H9 (cell line): ENCODE measurements at regions not wholly inside any gene's neighbourhood (a gene's known extent, or its start where the extent isn't known, plus 50 kb on each side); places are given as distances from the start of the nearest gene placed in this dataset.

Experiments used
- DNase-seq: peaks from one replicate; pipeline ENCODE4 v3.0.0-alpha.2; 2017
- H2AFZ ChIP-seq: one replicate; pipeline ENCODE4 v1.6.1; 2013; ENCODE audit warnings: mild to moderate bottlenecking, low read length, control low read depth, moderate library complexity
- H2AK5ac ChIP-seq: 2 replicates; pipeline ENCODE4 v1.6.1; 2013; ENCODE audit warnings: low read length, control low read depth, mixed read lengths; ENCODE audit not compliant: insufficient read length
- H2BK120ac ChIP-seq: one replicate; pipeline ENCODE4 v1.6.1; 2013; ENCODE audit warnings: low read depth, mild to moderate bottlenecking, low read length, control low read depth, inconsistent platforms; ENCODE audit not compliant: poor library complexity, severe bottlenecking
- H2BK12ac ChIP-seq: 2 replicates; pipeline ENCODE4 v1.6.1; 2013; ENCODE audit warnings: low read length, control low read depth, mixed read lengths, low read depth; ENCODE audit not compliant: insufficient read length
- H2BK15ac ChIP-seq: 2 replicates; pipeline ENCODE4 v1.6.1; 2013; ENCODE audit warnings: low read depth, low read length, control low read depth
- H2BK20ac ChIP-seq: one replicate; pipeline ENCODE4 v1.6.1; 2013; ENCODE audit warnings: low read depth, mild to moderate bottlenecking, low read length, control low read depth, inconsistent platforms; ENCODE audit not compliant: poor library complexity, severe bottlenecking
- H2BK5ac ChIP-seq: 2 replicates; pipeline ENCODE4 v1.6.1; 2013; ENCODE audit warnings: low read length, control low read depth, mixed read lengths; ENCODE audit not compliant: insufficient read length
- H3K14ac ChIP-seq: 2 replicates; pipeline ENCODE4 v1.6.1; 2013; ENCODE audit warnings: low read length, control low read depth; ENCODE audit not compliant: insufficient read depth
- H3K18ac ChIP-seq: 2 replicates; pipeline ENCODE4 v1.6.1; 2013; ENCODE audit warnings: low read depth, mild to moderate bottlenecking, mixed read lengths, low read length, control low read depth; ENCODE audit not compliant: insufficient read length
- H3K23ac ChIP-seq: 2 replicates; pipeline ENCODE4 v1.6.1; 2013; ENCODE audit warnings: low read length, control low read depth, mixed read lengths, low read depth; ENCODE audit not compliant: insufficient read length
- H3K23me2 ChIP-seq: 2 replicates; pipeline ENCODE4 v1.6.1; 2013; ENCODE audit warnings: low read depth, mild to moderate bottlenecking, mixed read lengths, low read length, control low read depth; ENCODE audit not compliant: insufficient read length, poor library complexity, severe bottlenecking
- H3K27ac ChIP-seq: 2 replicates; pipeline ENCODE4 v1.5.1; 2013; ENCODE audit warnings: low read length, control low read depth, mixed read lengths, low read depth; ENCODE audit not compliant: insufficient read length
- H3K27me3 ChIP-seq: 2 replicates; pipeline ENCODE4 v1.6.1; 2013; ENCODE audit warnings: low read length, control low read depth, inconsistent platforms; ENCODE audit not compliant: insufficient read depth
- H3K4ac ChIP-seq: 2 replicates; pipeline ENCODE4 v1.6.1; 2013; ENCODE audit warnings: low read depth, mild to moderate bottlenecking, control low read depth, inconsistent platforms, low read length, moderate library complexity
- H3K4me1 ChIP-seq: 2 replicates; pipeline ENCODE4 v1.6.1; 2013; ENCODE audit warnings: low read length, control low read depth, inconsistent platforms; ENCODE audit not compliant: insufficient read depth
- H3K4me2 ChIP-seq: 2 replicates; pipeline ENCODE4 v1.6.1; 2013; ENCODE audit warnings: low read length, control low read depth, mixed read lengths; ENCODE audit not compliant: insufficient read length, insufficient read depth
- H3K56ac ChIP-seq: 2 replicates; pipeline ENCODE4 v1.6.1; 2013; ENCODE audit warnings: low read depth, mild to moderate bottlenecking, mixed read lengths, low read length, control low read depth; ENCODE audit not compliant: insufficient read length
- H3K79me1 ChIP-seq: 2 replicates; pipeline ENCODE4 v1.6.1; 2013; ENCODE audit warnings: low read depth, mild to moderate bottlenecking, moderate library complexity, low read length, control low read depth, inconsistent platforms; ENCODE audit not compliant: insufficient read depth, poor library complexity, severe bottlenecking
- H3K79me2 ChIP-seq: 2 replicates; pipeline ENCODE4 v1.6.1; 2013; ENCODE audit warnings: low read length, control low read depth, inconsistent platforms; ENCODE audit not compliant: insufficient read depth
- H3K9ac ChIP-seq: 2 replicates; pipeline ENCODE4 v1.6.1; 2013; ENCODE audit warnings: low read length, control low read depth, mixed read lengths; ENCODE audit not compliant: insufficient read length; ENCODE audit errors: extremely low read depth
- H3K9me3 ChIP-seq: one replicate; pipeline ENCODE4 v1.6.1; 2013; ENCODE audit warnings: low read depth, low read length, inconsistent platforms; ENCODE audit not compliant: control insufficient read depth
- H3T11ph ChIP-seq: one replicate; pipeline ENCODE4 v1.6.1; 2013; ENCODE audit warnings: mild to moderate bottlenecking, low read length, control low read depth, inconsistent platforms
- H4K20me1 ChIP-seq: one replicate; pipeline ENCODE4 v1.6.1; 2013; ENCODE audit not compliant: control insufficient read depth, insufficient read length, insufficient read depth
- H4K5ac ChIP-seq: 2 replicates; pipeline ENCODE4 v1.6.1; 2013; ENCODE audit warnings: low read depth, mild to moderate bottlenecking, mixed read lengths, low read length, control low read depth; ENCODE audit not compliant: insufficient read length
- H4K8ac ChIP-seq: replicated peaks from 2 replicates; pipeline ENCODE4 v1.6.1; 2013; ENCODE audit warnings: low read length, control low read depth, mixed read lengths, low read depth; ENCODE audit not compliant: insufficient read length
- H4K91ac ChIP-seq: 2 replicates; pipeline ENCODE4 v1.6.1; 2013; ENCODE audit warnings: low read depth, mild to moderate bottlenecking, moderate library complexity, mixed read lengths, low read length, control low read depth; ENCODE audit not compliant: insufficient read length
- H3K27ac Mint-ChIP-seq, 3 experiments: 2 replicates in 2 of 3; 3 replicates in 1 of 3; pipeline ENCODE4 v1.8.0; 2020 to 2021; ENCODE audit warnings: mixed read lengths in 3 of 3, mild to moderate bottlenecking in 1 of 3, moderate library complexity in 1 of 3
- H3K27me3 Mint-ChIP-seq: 2 replicates; pipeline ENCODE4 v1.8.0; 2021; ENCODE audit warnings: low read depth, mild to moderate bottlenecking, moderate library complexity, mixed read lengths
- H3K36me3 Mint-ChIP-seq, 3 experiments: 2 replicates in 2 of 3; 3 replicates in 1 of 3; pipeline ENCODE4 v1.8.0; 2020 to 2021; ENCODE audit warnings: low read depth in 3 of 3, mixed read lengths in 3 of 3; ENCODE audit not compliant: insufficient read depth in 1 of 3
- H3K4me1 Mint-ChIP-seq, 2 experiments: 2 replicates each; pipeline ENCODE4 v1.8.0; 2020; ENCODE audit warnings: mixed read lengths in 2 of 2
- H3K4me3 Mint-ChIP-seq, 2 experiments: 2 replicates in 1 of 2; 3 replicates in 1 of 2; pipeline ENCODE4 v1.8.0; 2020 to 2021; ENCODE audit warnings: mild to moderate bottlenecking in 2 of 2, mixed read lengths in 2 of 2, moderate library complexity in 1 of 2
- H3K9me3 Mint-ChIP-seq, 2 experiments: 2 replicates in 1 of 2; 3 replicates in 1 of 2; pipeline ENCODE4 v1.8.0; 2020; ENCODE audit warnings: mild to moderate bottlenecking in 2 of 2, mixed read lengths in 2 of 2, moderate library complexity in 1 of 2
- CTCF ChIP-seq: fragments of 200-600 bp; sonication (generic); conservative IDR thresholded peaks from 3 replicates; pipeline ENCODE4 v1.8.0; 2021; ENCODE audit warnings: antibody characterized with exemption, mild to moderate bottlenecking

- H3K9me3 Mint-ChIP-seq: peaks cover 4 to 5% of the 10 kb centered on the region in 2 experiments; a peak in 2 of 5 replicates
- H3K9me3 ChIP-seq: peaks cover 5% of the 10 kb centered on the region
- H2BK20ac ChIP-seq: no peak overlapping the region
- no peak overlapping the region for H3K23ac ChIP-seq
- 0 out of 7 replicates have a peak, but pooled peaks cover 0 to 5% (median 0%) of the 10 kb centered on the region in 3 experiments for H3K36me3 Mint-ChIP-seq
- no peak for DNase-seq
- no peak overlapping the region for H3K4me3 Mint-ChIP-seq
- H3T11ph ChIP-seq: no peak overlapping the region
- no peaks in the 10 kb centered on the region; the same call in 1 of the 2 replicates for H3K27me3 Mint-ChIP-seq
- TF ChIP-seq CTCF: no peak
- no peak overlapping the region for H2AK5ac ChIP-seq
- H4K91ac ChIP-seq: no peak overlapping the region
- no peaks in the 10 kb centered on the region for H3K79me1 ChIP-seq
- no peak overlapping the region for H3K14ac ChIP-seq
- H3K4me1 Mint-ChIP-seq: no peaks in the 10 kb centered on the region
- no peak overlapping the region for H3K27ac ChIP-seq
- no peak overlapping the region for H2BK12ac ChIP-seq
- no peak overlapping the region for H3K9ac ChIP-seq
- H2BK120ac ChIP-seq: no peak overlapping the region
- no peak overlapping the region for H3K4ac ChIP-seq
- H3K23me2 ChIP-seq: no peaks in the 10 kb centered on the region
- no peak overlapping the region for H3K56ac ChIP-seq
- no peak overlapping the region for H2AFZ ChIP-seq
- H4K20me1 ChIP-seq: no peaks in the 10 kb centered on the region
- no peaks in the 10 kb centered on the region for H3K4me1 ChIP-seq
- no peak overlapping the region for H4K5ac ChIP-seq
- H3K27me3 ChIP-seq: no peaks in the 10 kb centered on the region
- H3K27ac Mint-ChIP-seq: no peak overlapping the region
- no peak overlapping the region for H2BK5ac ChIP-seq
- no peaks in the 10 kb centered on the region for H3K79me2 ChIP-seq
- H2BK15ac ChIP-seq: no peak overlapping the region
- H3K4me2 ChIP-seq: no peak overlapping the region
- H4K8ac ChIP-seq: no peak overlapping the region
- no peak overlapping the region for H3K18ac ChIP-seq
Measured at GRCh38 chr13:85657942-85658341, 141.3 kb downstream of the SLITRK6 start.
